Prostate gland (tissue), 2 donors: ENCODE measurements at regions not wholly inside any gene's neighbourhood (a gene's known extent, or its start where the extent isn't known, plus 50 kb on each side); places are given as distances from the start of the nearest gene placed in this dataset.

Source experiments
- DNase-seq: peaks from one replicate; pipeline ENCODE4 v3.0.0-alpha.2; 2019; ENCODE audit warnings: low spot score
- H3K27ac ChIP-seq, 2 donors: fragments of 200-600 bp; sonication (generic); 2 replicates each; pipeline ENCODE4 v1.5.1; 2017 to 2019
- H3K27me3 ChIP-seq: fragments of 200-600 bp; sonication (generic); replicated peaks from 2 replicates; pipeline ENCODE4 v1.5.1; 2019; ENCODE audit not compliant: insufficient read depth
- H3K36me3 ChIP-seq, 2 donors: fragments of 200-600 bp; sonication (generic); 1 replicate in 1 of 2; 2 replicates in 1 of 2; pipeline versions ENCODE4 v1.5.1 to v1.8.1; 2017 to 2019
- H3K4me1 ChIP-seq: fragments of 200-600 bp; sonication (generic); replicated peaks from 2 replicates; pipeline ENCODE4 v1.5.1; 2019
- H3K4me3 ChIP-seq, 2 donors: fragments of 200-600 bp; sonication (generic); 2 replicates each; pipeline ENCODE4 v1.5.1; 2017 to 2019
- H3K9me3 ChIP-seq: fragments of 200-600 bp; sonication (generic); 2 replicates; pipeline ENCODE4 v1.5.1; 2017
- POLR2A ChIP-seq: fragments of 450-650 bp; IDR thresholded peaks from one replicate; pipeline ENCODE4 v1.6.1; 2016; ENCODE audit warnings: antibody characterized with exemption, mild to moderate bottlenecking
- POLR2AphosphoS5 ChIP-seq: sonication (generic); formaldehyde crosslinking; IDR thresholded peaks from one replicate; pipeline ENCODE4 v1.6.1; 2017; ENCODE audit warnings: antibody characterized with exemption
- WGBS: methylation state at CpG from one replicate; pipeline ENCODE4 v1.1.5; 2018; 5-methylcytosine and 5-hydroxymethylcytosine counted together
- intact Hi-C: fragments of 100-400 bp; cut with DNase I; formaldehyde crosslinking; loops from one replicate; pipeline ENCODE4 v1.14.2; 2022
- TF ChIP-seq, protein P1 (sequence below), 4 experiments: fragments of 200-600 bp in 2 of 4; fragments of 450-650 bp in 2 of 4; sonication (generic) in 2 of 4; IDR thresholded peaks; 1 replicate in 3 of 4; 2 replicates in 1 of 4; pipeline ENCODE4 v1.5.1; 2016 to 2019; ENCODE audit warnings: antibody characterized with exemption in 4 of 4, mild to moderate bottlenecking in 2 of 4, moderate library complexity in 2 of 4

- no peak for DNase-seq
- no peaks in the 10 kb centered on the region for H3K4me1 ChIP-seq
- H3K27ac ChIP-seq = no peak overlapping the region
- 81% methylated on average over 2 of the region's 2 CpGs for WGBS
- TF ChIP-seq POLR2AphosphoS5 = no peak
- no peak for TF ChIP-seq POLR2A
- TF ChIP-seq, protein P1, sequence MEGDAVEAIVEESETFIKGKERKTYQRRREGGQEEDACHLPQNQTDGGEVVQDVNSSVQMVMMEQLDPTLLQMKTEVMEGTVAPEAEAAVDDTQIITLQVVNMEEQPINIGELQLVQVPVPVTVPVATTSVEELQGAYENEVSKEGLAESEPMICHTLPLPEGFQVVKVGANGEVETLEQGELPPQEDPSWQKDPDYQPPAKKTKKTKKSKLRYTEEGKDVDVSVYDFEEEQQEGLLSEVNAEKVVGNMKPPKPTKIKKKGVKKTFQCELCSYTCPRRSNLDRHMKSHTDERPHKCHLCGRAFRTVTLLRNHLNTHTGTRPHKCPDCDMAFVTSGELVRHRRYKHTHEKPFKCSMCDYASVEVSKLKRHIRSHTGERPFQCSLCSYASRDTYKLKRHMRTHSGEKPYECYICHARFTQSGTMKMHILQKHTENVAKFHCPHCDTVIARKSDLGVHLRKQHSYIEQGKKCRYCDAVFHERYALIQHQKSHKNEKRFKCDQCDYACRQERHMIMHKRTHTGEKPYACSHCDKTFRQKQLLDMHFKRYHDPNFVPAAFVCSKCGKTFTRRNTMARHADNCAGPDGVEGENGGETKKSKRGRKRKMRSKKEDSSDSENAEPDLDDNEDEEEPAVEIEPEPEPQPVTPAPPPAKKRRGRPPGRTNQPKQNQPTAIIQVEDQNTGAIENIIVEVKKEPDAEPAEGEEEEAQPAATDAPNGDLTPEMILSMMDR (IDR thresholded peaks at IDR 0.05) = no peak
- intact Hi-C loops = no loop called here
- H3K27me3 ChIP-seq = no peaks in the 10 kb centered on the region
- H3K9me3 ChIP-seq = no peaks in the 10 kb centered on the region
- H3K4me3 ChIP-seq = no peak overlapping the region
- H3K36me3 ChIP-seq = no peaks in the 10 kb centered on the region
Measured at GRCh38 chr6:9388596-9388995, 953.3 kb upstream of the SLC35B3 start.

DNA sequence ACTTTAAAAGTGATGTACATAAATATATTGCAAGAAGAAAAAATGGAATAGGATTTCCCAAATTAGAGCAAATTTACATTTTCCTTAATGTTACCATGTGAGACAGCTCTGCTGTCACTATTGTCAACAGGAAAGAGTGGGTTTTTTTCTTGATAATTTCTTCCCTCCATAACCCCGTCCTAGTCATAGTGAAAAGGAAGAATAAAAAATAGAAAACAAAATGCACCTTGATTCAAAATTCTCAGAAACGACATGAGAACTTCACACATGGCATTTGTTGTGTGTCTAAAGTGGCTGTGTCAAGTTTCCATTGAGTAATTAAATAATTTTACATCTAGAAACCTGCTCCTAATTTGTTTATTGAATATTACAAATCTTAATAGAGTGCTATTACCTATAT, 945.2 kb upstream of the SLC35B3 start:
- H3K4me3 ChIP-seq = no peak overlapping the region
- intact Hi-C loops = no loop called here
- 44% methylated on average over 2 of the region's 2 CpGs for WGBS
- DNase-seq = no peak
- H3K27ac ChIP-seq = no peak overlapping the region
- no peaks in the 10 kb centered on the region for H3K4me1 ChIP-seq
- no peaks in the 10 kb centered on the region for H3K36me3 ChIP-seq
- no peaks in the 10 kb centered on the region for H3K9me3 ChIP-seq
- TF ChIP-seq POLR2AphosphoS5 (no peak), POLR2A (no peak)
- TF ChIP-seq, protein P1 (IDR thresholded peaks at IDR 0.05) = no peak
- no peaks in the 10 kb centered on the region for H3K27me3 ChIP-seq

DNA sequence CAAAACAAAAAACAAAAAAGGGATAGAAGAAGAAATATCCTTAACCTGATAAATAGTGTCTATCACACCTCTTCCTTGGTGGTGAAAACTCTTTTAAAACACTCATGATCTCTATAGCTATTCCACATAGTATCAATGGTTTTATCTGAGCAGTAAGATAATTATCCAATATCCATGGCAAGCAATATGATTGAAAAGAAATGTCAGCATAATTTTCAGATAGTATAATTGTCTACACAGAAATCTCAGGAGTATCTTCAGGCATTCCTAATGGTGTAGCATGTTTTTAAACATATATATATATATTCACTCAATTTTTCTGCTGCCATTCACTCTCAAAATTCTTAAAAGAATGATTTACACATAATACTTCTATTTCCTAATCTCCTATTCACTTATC, 938.0 kb upstream of the SLC35B3 start:
- no peak for DNase-seq
- H3K27ac ChIP-seq = no peak overlapping the region
- no peaks in the 10 kb centered on the region for H3K27me3 ChIP-seq
- H3K4me1 ChIP-seq = no peaks in the 10 kb centered on the region
- no peaks in the 10 kb centered on the region for H3K9me3 ChIP-seq
- H3K36me3 ChIP-seq = no peaks in the 10 kb centered on the region
- no peak for TF ChIP-seq POLR2A
- TF ChIP-seq, protein P1 (IDR thresholded peaks at IDR 0.05) = no peak
- TF ChIP-seq POLR2AphosphoS5 = no peak
- intact Hi-C loops = no loop called here
- H3K4me3 ChIP-seq = no peak overlapping the region

GRCh38 chr6:9370480-9370879, 935.1 kb upstream of the SLC35B3 start:
- Histone ChIP-seq H3K27ac (no peak overlapping the region), H3K27me3 (no peaks in the 10 kb centered on the region), H3K4me1 (no peaks in the 10 kb centered on the region), H3K4me3 (no peak overlapping the region), H3K36me3 (no peaks in the 10 kb centered on the region), H3K9me3 (no peaks in the 10 kb centered on the region)
- no peak for DNase-seq
- intact Hi-C loops = no loop called here
- TF ChIP-seq POLR2AphosphoS5 (no peak), POLR2A (no peak)
- TF ChIP-seq, protein P1 (IDR thresholded peaks at IDR 0.05) = no peak
- WGBS = 54% methylated on average over 2 of the region's 2 CpGs

- Histone ChIP-seq H3K4me1 (no peaks in the 10 kb centered on the region), H3K36me3 (no peaks in the 10 kb centered on the region), H3K27ac (no peak overlapping the region), H3K9me3 (no peaks in the 10 kb centered on the region), H3K27me3 (no peaks in the 10 kb centered on the region), H3K4me3 (no peak overlapping the region)
- no peak for TF ChIP-seq POLR2AphosphoS5
- no peak for DNase-seq
- intact Hi-C loops = no loop called here
Measured at GRCh38 chr6:9365378-9365777, 930.0 kb upstream of the SLC35B3 start.
